ENCODE measurements at regions not wholly inside any gene's neighbourhood (a gene's known extent, or its start where the extent isn't known, plus 50 kb on each side); places are given as distances from the start of the nearest gene placed in this dataset.

DNA sequence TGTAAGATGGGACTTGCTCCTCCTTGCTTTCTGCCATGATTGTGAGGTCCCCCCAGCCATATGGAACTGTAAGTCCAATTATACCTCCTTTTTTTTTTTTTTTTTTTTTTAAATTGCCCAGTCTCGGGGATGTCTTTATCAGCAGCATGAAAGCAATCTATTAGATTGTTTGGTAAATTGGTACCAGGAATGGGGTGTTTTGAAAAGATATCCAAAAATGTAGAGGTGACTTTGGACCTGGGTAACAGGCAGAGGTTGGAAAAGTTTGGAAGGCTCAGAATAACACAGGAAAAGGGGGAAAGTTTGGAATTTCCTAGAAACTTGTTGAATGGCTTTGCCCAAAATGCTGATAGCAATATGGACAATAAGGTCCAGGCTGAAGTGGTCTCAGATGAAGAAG is 545.8 kb upstream of the ALCAM start:
- no peak overlapping the region for H3K27ac Mint-ChIP-seq (ENCODE audit: unreplicated experiment)
- H3K36me3 Mint-ChIP-seq (ENCODE audit: unreplicated experiment) = peaks cover 22% of the 10 kb centered on the region
- TF ChIP-seq, protein P1, sequence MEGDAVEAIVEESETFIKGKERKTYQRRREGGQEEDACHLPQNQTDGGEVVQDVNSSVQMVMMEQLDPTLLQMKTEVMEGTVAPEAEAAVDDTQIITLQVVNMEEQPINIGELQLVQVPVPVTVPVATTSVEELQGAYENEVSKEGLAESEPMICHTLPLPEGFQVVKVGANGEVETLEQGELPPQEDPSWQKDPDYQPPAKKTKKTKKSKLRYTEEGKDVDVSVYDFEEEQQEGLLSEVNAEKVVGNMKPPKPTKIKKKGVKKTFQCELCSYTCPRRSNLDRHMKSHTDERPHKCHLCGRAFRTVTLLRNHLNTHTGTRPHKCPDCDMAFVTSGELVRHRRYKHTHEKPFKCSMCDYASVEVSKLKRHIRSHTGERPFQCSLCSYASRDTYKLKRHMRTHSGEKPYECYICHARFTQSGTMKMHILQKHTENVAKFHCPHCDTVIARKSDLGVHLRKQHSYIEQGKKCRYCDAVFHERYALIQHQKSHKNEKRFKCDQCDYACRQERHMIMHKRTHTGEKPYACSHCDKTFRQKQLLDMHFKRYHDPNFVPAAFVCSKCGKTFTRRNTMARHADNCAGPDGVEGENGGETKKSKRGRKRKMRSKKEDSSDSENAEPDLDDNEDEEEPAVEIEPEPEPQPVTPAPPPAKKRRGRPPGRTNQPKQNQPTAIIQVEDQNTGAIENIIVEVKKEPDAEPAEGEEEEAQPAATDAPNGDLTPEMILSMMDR (IDR thresholded peaks at IDR 0.05; ENCODE audit: partially characterized antibody, unreplicated experiment) = no peak
- peaks cover 8% of the 10 kb centered on the region for H3K9me3 Mint-ChIP-seq (ENCODE audit: unreplicated experiment)
- H3K4me1 Mint-ChIP-seq (ENCODE audit: low read depth, unreplicated experiment) = peaks cover 13% of the 10 kb centered on the region
- DNase-seq = no peak
- H3K27me3 Mint-ChIP-seq (ENCODE audit: unreplicated experiment) = peaks cover 3% of the 10 kb centered on the region
- H3K4me3 Mint-ChIP-seq (ENCODE audit: unreplicated experiment) = no peak overlapping the region

DNA sequence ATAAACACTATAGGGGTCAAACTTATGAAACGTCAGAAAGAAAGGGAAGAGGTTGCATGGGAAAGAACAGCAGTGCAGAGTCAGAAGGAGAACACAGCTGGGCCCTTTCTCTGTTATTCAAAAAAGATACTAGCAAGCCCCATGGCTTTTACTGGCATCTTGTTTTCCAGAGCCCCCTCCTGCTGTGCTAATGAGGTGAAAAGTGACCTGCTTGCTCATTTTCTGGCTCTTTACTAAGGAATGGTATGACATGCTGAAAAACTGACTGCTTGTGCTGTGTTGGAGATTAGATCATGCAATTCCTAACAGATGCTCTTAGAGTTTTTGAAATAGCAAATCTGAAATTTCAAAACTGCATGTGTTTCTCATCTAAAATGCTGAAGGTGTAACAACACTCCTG is 541.6 kb upstream of the ALCAM start:
- TF ChIP-seq, protein P1 (IDR thresholded peaks at IDR 0.05; ENCODE audit: partially characterized antibody, unreplicated experiment) = no peak

DNA sequence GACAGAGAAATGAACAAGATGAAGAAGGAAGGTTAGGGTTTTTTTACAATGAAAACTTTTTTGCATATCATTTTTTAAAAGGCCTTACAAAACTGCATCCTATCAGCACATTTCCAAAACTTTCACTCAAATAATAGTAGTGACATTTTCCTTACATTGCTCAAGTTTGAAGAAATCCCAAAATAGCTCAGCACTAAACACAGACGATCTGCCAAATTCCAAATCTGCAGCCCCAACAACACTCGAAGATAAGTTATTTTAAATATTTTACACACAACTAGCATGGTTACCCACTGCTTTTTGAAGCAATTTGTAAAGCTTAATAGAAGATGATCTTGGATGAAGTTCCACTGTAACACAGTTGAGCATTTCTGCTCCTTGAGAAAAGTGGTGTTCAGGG is 535.6 kb upstream of the ALCAM start:
- H3K9me3 Mint-ChIP-seq (ENCODE audit: unreplicated experiment) = no peaks in the 10 kb centered on the region
- no peak overlapping the region for H3K27ac Mint-ChIP-seq (ENCODE audit: unreplicated experiment)
- H3K4me3 Mint-ChIP-seq (ENCODE audit: unreplicated experiment) = no peak overlapping the region
- H3K36me3 Mint-ChIP-seq (ENCODE audit: unreplicated experiment) = no peaks in the 10 kb centered on the region
- DNase-seq = no peak
- peaks cover 2% of the 10 kb centered on the region for H3K4me1 Mint-ChIP-seq (ENCODE audit: low read depth, unreplicated experiment)
- no peaks in the 10 kb centered on the region for H3K27me3 Mint-ChIP-seq (ENCODE audit: unreplicated experiment)
- TF ChIP-seq, protein P1 (IDR thresholded peaks at IDR 0.05; ENCODE audit: partially characterized antibody, unreplicated experiment) = no peak

More for the DNA sequence above, 541.6 kb upstream of the ALCAM start:
- Mint-ChIP-seq H3K36me3 (ENCODE audit: unreplicated experiment) (peaks cover 19% of the 10 kb centered on the region), H3K27ac (ENCODE audit: unreplicated experiment) (peak overlapping the region; percentile 96), H3K4me3 (ENCODE audit: unreplicated experiment) (no peak overlapping the region), H3K9me3 (ENCODE audit: unreplicated experiment) (peaks cover 8% of the 10 kb centered on the region), H3K27me3 (ENCODE audit: unreplicated experiment) (peaks cover 3% of the 10 kb centered on the region), H3K4me1 (ENCODE audit: low read depth, unreplicated experiment) (peaks cover 16% of the 10 kb centered on the region)
- peak; percentile 22 for DNase-seq

DNA sequence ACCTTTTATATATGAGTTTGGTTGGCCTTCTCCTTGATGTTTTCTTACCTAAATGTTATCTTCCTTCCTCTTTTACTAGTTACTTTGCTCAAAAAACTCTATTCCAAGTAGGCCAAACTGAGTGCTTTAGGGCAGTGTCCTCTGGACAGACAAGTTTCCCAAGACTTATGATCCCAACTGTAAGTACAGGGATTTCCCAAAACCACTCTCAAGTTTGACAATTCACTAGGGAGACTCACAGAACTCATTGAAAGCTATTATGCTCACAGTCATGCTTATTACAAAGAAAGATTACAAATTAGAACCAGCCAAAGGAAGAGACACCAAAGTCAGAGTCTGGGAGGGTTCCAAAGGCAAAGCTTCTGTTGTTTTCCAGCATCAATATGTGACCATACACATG is 534.2 kb upstream of the ALCAM start:
- Mint-ChIP-seq H3K9me3 (ENCODE audit: unreplicated experiment) (no peaks in the 10 kb centered on the region), H3K27me3 (ENCODE audit: unreplicated experiment) (no peaks in the 10 kb centered on the region), H3K4me1 (ENCODE audit: low read depth, unreplicated experiment) (no peaks in the 10 kb centered on the region), H3K4me3 (ENCODE audit: unreplicated experiment) (no peak overlapping the region), H3K27ac (ENCODE audit: unreplicated experiment) (no peak overlapping the region), H3K36me3 (ENCODE audit: unreplicated experiment) (no peaks in the 10 kb centered on the region)
- TF ChIP-seq, protein P1 (IDR thresholded peaks at IDR 0.05; ENCODE audit: partially characterized antibody, unreplicated experiment) = no peak
- DNase-seq = no peak

DNA sequence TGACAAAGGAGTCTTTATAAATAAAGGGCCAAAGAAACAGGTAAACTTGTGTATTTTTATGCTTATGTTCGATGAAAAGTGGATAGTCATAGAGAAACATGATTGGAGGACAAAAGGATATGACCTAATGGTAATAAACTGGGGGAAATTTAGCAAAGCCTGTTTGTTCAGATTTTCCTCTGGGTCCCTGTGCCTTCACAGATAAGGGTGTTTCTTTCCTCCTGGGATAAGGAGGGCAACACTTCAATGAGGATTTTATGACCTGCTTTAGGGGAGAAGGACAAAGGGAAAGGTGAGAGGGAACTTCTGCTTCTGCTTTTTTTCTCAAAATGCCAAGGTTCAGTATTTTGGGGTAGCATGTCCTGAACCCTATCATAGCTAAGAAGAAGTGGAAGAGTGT is 531.3 kb upstream of the ALCAM start:
- TF ChIP-seq, protein P1 (IDR thresholded peaks at IDR 0.05; ENCODE audit: partially characterized antibody, unreplicated experiment) = no peak
- no peaks in the 10 kb centered on the region for H3K27me3 Mint-ChIP-seq (ENCODE audit: unreplicated experiment)
- H3K27ac Mint-ChIP-seq (ENCODE audit: unreplicated experiment) = no peak overlapping the region
- H3K9me3 Mint-ChIP-seq (ENCODE audit: unreplicated experiment) = no peaks in the 10 kb centered on the region
- H3K4me1 Mint-ChIP-seq (ENCODE audit: low read depth, unreplicated experiment) = no peaks in the 10 kb centered on the region
- H3K4me3 Mint-ChIP-seq (ENCODE audit: unreplicated experiment) = no peak overlapping the region
- H3K36me3 Mint-ChIP-seq (ENCODE audit: unreplicated experiment) = no peaks in the 10 kb centered on the region
- no peak for DNase-seq
